Glutamatergic neuron (in vitro differentiated cells): ENCODE measurements at regions not wholly inside any gene's neighbourhood (a gene's known extent, or its start where the extent isn't known, plus 50 kb on each side); places are given as distances from the start of the nearest gene placed in this dataset.

Source experiments
- DNase-seq: peaks from one replicate; pipeline ENCODE4 v3.0.0; 2022
- H3K27ac Mint-ChIP-seq: one replicate; pipeline ENCODE4 v1.8.0; 2020; ENCODE audit warnings: mild to moderate bottlenecking, mixed read lengths, inconsistent platforms; ENCODE audit not compliant: unreplicated experiment
- H3K27me3 Mint-ChIP-seq: one replicate; pipeline ENCODE4 v1.8.0; 2020; ENCODE audit warnings: mild to moderate bottlenecking, moderate library complexity, mixed read lengths, inconsistent platforms; ENCODE audit not compliant: unreplicated experiment
- H3K36me3 Mint-ChIP-seq: one replicate; pipeline ENCODE4 v1.8.0; 2020; ENCODE audit warnings: mild to moderate bottlenecking, mixed read lengths, inconsistent platforms; ENCODE audit not compliant: unreplicated experiment
- H3K4me1 Mint-ChIP-seq: one replicate; pipeline ENCODE4 v1.8.0; 2020; ENCODE audit warnings: mild to moderate bottlenecking, low read depth, mixed read lengths, inconsistent platforms; ENCODE audit not compliant: unreplicated experiment
- H3K4me3 Mint-ChIP-seq: one replicate; pipeline ENCODE4 v1.8.0; 2020; ENCODE audit warnings: mild to moderate bottlenecking, mixed read lengths, inconsistent platforms; ENCODE audit not compliant: unreplicated experiment
- H3K9me3 Mint-ChIP-seq: one replicate; pipeline ENCODE4 v1.8.0; 2020; ENCODE audit warnings: mild to moderate bottlenecking, moderate library complexity, mixed read lengths, inconsistent platforms; ENCODE audit not compliant: unreplicated experiment
- TF ChIP-seq, protein P1 (sequence below): fragments of 200-600 bp; sonication (generic); IDR thresholded peaks from one replicate; pipeline ENCODE4 v1.5.0; 2021; ENCODE audit not compliant: partially characterized antibody, unreplicated experiment

DNA sequence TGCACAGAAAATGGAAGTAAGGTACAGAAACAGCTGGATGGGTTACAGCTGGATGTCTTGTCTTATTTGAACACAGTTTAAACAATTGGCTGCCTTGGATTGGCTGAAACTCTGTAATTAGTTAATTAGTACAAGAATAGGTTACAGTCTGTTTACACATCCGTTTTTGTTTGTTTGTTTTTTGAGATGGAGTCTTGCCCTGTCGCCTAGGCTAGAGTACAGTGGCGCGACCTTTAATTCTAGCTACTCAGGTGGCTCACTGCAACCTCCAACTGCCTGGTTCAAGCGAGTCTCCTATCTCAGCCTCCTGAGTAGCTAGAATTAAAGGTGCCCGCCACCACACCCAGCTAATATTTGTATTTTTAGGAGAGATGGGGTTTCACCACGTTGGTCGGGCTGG lies 368.7 kb upstream of the KLF4 start:
- no peak overlapping the region for H3K4me3 Mint-ChIP-seq
- no peaks in the 10 kb centered on the region for H3K36me3 Mint-ChIP-seq
- peaks cover 2% of the 10 kb centered on the region for H3K9me3 Mint-ChIP-seq
- TF ChIP-seq, protein P1, sequence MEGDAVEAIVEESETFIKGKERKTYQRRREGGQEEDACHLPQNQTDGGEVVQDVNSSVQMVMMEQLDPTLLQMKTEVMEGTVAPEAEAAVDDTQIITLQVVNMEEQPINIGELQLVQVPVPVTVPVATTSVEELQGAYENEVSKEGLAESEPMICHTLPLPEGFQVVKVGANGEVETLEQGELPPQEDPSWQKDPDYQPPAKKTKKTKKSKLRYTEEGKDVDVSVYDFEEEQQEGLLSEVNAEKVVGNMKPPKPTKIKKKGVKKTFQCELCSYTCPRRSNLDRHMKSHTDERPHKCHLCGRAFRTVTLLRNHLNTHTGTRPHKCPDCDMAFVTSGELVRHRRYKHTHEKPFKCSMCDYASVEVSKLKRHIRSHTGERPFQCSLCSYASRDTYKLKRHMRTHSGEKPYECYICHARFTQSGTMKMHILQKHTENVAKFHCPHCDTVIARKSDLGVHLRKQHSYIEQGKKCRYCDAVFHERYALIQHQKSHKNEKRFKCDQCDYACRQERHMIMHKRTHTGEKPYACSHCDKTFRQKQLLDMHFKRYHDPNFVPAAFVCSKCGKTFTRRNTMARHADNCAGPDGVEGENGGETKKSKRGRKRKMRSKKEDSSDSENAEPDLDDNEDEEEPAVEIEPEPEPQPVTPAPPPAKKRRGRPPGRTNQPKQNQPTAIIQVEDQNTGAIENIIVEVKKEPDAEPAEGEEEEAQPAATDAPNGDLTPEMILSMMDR, result no peak
- no peaks in the 10 kb centered on the region for H3K4me1 Mint-ChIP-seq
- DNase-seq, result no peak
- H3K27ac Mint-ChIP-seq, result no peak overlapping the region
- peaks cover 1% of the 10 kb centered on the region for H3K27me3 Mint-ChIP-seq

DNA sequence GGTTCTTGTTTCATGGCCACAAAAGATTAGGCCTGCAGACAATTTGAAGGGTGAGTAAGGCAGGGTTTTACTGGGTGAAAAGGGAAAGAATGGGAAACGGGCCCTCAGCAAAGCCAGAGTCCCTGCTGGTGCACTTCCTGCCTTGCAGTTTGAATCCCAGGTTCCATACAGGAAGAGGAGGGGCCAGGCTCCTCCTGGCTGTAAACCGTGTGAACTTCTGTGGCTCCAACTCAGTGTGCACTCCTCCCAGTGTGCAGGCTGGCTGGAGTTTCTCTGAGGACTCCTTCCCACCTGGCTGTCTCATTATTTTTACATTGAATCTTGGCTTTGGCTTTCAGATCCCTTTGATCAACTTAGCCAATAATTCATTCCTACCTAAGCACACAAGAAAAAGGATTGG lies 367.1 kb upstream of the KLF4 start:
- no peak for DNase-seq
- Mint-ChIP-seq H3K27ac (no peak overlapping the region), H3K36me3 (no peaks in the 10 kb centered on the region), H3K4me3 (no peak overlapping the region), H3K27me3 (peaks cover under 1% of the 10 kb centered on the region), H3K4me1 (no peaks in the 10 kb centered on the region), H3K9me3 (peaks cover under 1% of the 10 kb centered on the region)
- TF ChIP-seq, protein P1, result no peak

DNA sequence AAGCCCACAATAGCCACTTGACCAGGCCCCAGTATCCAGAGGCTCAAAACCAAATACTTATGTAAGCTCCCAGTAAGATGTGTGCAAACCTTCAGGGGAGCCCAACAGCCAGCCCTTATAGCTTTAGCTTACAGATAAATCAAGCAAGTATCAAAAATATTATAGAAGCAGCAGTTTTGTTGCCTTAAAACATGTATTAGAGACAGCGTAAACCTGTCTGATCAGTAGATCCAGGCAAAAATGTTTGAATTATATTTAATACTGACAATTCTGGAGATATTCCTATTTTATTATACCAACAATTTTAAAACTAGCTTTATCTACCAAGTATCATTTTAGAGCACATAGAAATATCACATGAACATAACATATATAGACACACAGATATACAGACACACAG lies 365.6 kb upstream of the KLF4 start:
- Mint-ChIP-seq H3K9me3 (no peaks in the 10 kb centered on the region), H3K4me1 (no peaks in the 10 kb centered on the region), H3K4me3 (no peak overlapping the region), H3K36me3 (no peaks in the 10 kb centered on the region), H3K27ac (no peak overlapping the region), H3K27me3 (no peaks in the 10 kb centered on the region)
- no peak for DNase-seq
- TF ChIP-seq, protein P1, result no peak

DNA sequence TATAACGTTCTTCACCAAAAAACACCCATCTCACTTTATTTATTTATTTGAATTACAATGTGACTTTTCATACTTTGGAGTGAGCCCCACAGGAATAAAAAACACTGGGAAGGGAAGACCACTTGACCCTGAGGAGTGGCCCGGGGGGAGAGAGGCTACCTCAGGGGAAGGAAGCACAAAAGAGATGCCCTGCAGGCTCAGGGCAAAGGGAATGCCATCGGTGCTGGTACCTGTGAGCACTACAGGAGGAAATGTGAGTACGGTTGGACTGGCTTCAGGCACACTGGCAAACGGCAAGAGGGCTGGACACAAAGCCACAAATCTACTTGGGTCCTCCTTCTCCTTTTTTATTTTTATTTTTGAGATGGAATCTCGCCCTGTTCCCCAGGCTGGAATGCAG lies 363.9 kb upstream of the KLF4 start:
- Mint-ChIP-seq H3K27me3 (no peaks in the 10 kb centered on the region), H3K9me3 (no peaks in the 10 kb centered on the region), H3K27ac (no peak overlapping the region), H3K36me3 (no peaks in the 10 kb centered on the region), H3K4me3 (no peak overlapping the region), H3K4me1 (no peaks in the 10 kb centered on the region)
- DNase-seq, result no peak
- TF ChIP-seq, protein P1, result no peak

DNA sequence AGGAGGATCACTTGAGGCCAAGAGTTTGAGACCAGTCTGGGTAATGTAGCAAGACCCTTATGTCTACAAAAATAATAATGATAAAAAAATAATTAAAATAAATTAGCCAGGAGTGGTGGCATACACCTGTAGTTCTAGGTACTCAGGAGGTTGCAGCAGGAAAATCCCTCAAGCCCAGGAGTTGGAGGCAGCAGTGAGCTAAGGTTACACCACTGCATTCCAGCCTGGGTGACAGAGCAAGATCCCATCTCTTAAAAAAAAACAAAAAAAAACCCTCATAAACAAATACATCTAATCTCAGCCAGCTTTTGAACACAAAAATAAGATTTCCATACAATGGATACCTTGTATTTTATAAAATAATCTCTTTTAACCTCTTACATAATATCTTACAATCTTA lies 363.3 kb upstream of the KLF4 start:
- H3K9me3 Mint-ChIP-seq, result no peaks in the 10 kb centered on the region
- no peak for DNase-seq
- H3K4me1 Mint-ChIP-seq, result no peaks in the 10 kb centered on the region
- no peak overlapping the region for H3K4me3 Mint-ChIP-seq
- TF ChIP-seq, protein P1, result no peak
- H3K36me3 Mint-ChIP-seq, result no peaks in the 10 kb centered on the region
- H3K27me3 Mint-ChIP-seq, result no peaks in the 10 kb centered on the region
- H3K27ac Mint-ChIP-seq, result no peak overlapping the region
